ENCODE measurements at regions not wholly inside any gene's neighbourhood (a gene's known extent, or its start where the extent isn't known, plus 50 kb on each side); places are given as distances from the start of the nearest gene placed in this dataset.

DNA sequence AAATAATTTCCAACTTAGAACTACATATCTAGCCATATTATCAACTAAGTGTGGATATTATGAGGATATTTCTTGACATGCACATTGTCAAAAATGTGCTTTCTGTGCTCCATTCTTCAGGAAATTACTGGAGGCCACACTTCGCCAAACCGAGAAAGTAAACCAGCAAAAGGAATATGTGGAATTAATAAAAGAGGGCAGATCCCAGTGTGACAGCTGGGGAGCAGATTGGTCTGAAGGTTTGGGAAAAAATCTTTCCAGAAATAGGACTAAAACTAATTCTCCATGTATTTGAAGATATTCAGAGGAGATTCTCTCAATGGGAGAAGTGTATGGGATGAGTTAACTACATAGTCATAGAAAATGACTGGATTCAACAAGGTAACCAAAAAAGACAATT lies 546.9 kb upstream of the API5 start:
- Histone ChIP-seq H3K36me3 (ENCODE audit: control insufficient read depth, low read length) (no peaks in the 10 kb centered on the region), H3K27me3 (ENCODE audit: control insufficient read depth, low read length) (no peaks in the 10 kb centered on the region), H3K4me2 (ENCODE audit: low read length) (no peak overlapping the region), H3K79me2 (ENCODE audit: control insufficient read depth, low read length) (no peaks in the 10 kb centered on the region), H3K9me3 (ENCODE audit: control insufficient read depth, insufficient read depth, low read length) (no peaks in the 10 kb centered on the region), H4K20me1 (ENCODE audit: control insufficient read depth, insufficient read depth, low read depth, low read length) (no peaks in the 10 kb centered on the region), H3F3A (ENCODE audit: control insufficient read depth, insufficient read depth) (no peaks in the 10 kb centered on the region), H3K4me3 (ENCODE audit: low read length) (no peak overlapping the region), H3K27ac (ENCODE audit: low read depth, low read length) (no peak overlapping the region), H3K9me2 (replicated peaks; ENCODE audit: control insufficient read depth, low read length) (no peaks in the 10 kb centered on the region), H3K4me1 (ENCODE audit: control insufficient read depth, low read length) (no peaks in the 10 kb centered on the region)
- TF ChIP-seq, protein P1, sequence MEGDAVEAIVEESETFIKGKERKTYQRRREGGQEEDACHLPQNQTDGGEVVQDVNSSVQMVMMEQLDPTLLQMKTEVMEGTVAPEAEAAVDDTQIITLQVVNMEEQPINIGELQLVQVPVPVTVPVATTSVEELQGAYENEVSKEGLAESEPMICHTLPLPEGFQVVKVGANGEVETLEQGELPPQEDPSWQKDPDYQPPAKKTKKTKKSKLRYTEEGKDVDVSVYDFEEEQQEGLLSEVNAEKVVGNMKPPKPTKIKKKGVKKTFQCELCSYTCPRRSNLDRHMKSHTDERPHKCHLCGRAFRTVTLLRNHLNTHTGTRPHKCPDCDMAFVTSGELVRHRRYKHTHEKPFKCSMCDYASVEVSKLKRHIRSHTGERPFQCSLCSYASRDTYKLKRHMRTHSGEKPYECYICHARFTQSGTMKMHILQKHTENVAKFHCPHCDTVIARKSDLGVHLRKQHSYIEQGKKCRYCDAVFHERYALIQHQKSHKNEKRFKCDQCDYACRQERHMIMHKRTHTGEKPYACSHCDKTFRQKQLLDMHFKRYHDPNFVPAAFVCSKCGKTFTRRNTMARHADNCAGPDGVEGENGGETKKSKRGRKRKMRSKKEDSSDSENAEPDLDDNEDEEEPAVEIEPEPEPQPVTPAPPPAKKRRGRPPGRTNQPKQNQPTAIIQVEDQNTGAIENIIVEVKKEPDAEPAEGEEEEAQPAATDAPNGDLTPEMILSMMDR (IDR thresholded peaks at IDR 0.05; ENCODE audit: low read depth, low read length, poor library complexity, severe bottlenecking): no peak
- TF ChIP-seq EZH2phosphoT487 (IDR thresholded peaks at IDR 0.05; ENCODE audit: borderline replicate concordance, low read length): no peak

DNA sequence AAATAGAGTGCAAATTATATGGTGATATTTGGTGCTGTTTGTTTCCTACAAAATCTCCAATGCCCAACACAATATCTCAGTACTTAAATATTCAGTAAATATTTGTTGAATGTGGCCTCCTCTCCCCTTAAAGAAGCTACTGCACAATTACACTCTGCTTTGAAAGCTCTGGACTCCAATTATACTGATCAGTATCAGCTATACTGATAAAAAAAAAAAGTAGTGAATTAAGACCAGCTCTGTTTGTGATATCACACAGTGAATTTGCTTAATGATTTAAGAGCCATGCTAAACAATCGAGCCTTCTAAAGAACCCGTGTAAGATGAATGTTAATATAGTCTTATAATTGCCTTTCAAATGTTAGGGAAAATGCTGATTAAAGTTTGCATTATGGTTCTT lies 543.2 kb upstream of the API5 start:
- H3K27ac ChIP-seq (ENCODE audit: low read depth, low read length): no peak overlapping the region
- H3K4me2 ChIP-seq (ENCODE audit: low read length): no peak overlapping the region
- no peaks in the 10 kb centered on the region for H3K27me3 ChIP-seq (ENCODE audit: control insufficient read depth, low read length)
- no peak for TF ChIP-seq EZH2phosphoT487 (IDR thresholded peaks at IDR 0.05; ENCODE audit: borderline replicate concordance, low read length)
- TF ChIP-seq, protein P1 (IDR thresholded peaks at IDR 0.05; ENCODE audit: low read depth, low read length, poor library complexity, severe bottlenecking): no peak
- H3K36me3 ChIP-seq (ENCODE audit: control insufficient read depth, low read length): no peaks in the 10 kb centered on the region
- no peaks in the 10 kb centered on the region for H4K20me1 ChIP-seq (ENCODE audit: control insufficient read depth, insufficient read depth, low read depth, low read length)
- no peaks in the 10 kb centered on the region for H3K4me1 ChIP-seq (ENCODE audit: control insufficient read depth, low read length)
- H3F3A ChIP-seq (ENCODE audit: control insufficient read depth, insufficient read depth): no peaks in the 10 kb centered on the region
- no peaks in the 10 kb centered on the region for H3K9me2 ChIP-seq (replicated peaks; ENCODE audit: control insufficient read depth, low read length)
- H3K4me3 ChIP-seq (ENCODE audit: low read length): no peak overlapping the region
- H3K79me2 ChIP-seq (ENCODE audit: control insufficient read depth, low read length): no peaks in the 10 kb centered on the region
- H3K9me3 ChIP-seq (ENCODE audit: control insufficient read depth, insufficient read depth, low read length): no peaks in the 10 kb centered on the region

DNA sequence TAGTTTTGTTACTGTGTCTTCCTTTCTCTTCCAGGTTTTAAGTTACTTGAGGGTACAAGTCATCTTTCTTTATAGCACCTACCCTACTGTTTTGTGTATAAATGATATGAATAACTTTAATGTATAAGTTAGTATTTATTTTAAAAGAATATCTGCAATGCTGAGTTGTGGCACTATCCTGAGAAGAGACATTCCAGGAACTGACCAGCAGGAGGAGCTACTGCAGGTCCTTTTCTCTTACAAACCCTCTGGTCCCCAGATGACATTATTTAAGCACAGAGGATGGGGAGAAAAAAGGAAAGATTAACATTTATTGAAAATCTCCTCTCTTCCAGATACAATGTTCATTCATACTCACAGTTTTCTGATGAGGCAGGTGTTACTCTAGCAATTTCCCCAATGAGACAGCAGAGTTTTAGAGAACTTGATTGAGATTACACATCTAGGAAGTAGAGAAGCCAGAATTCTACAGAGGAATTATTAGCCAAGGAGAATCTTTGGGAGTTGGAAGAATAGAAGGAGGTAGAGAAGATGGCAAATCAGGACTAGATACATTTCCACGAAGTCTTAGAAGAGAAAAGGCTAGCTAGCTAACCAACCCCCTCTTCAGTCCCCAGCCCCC lies 541.2 kb upstream of the API5 start:
- H3K4me2 ChIP-seq (ENCODE audit: low read length): no peak overlapping the region
- no peak overlapping the region for H3K27ac ChIP-seq (ENCODE audit: low read depth, low read length)
- H4K20me1 ChIP-seq (ENCODE audit: control insufficient read depth, insufficient read depth, low read depth, low read length): no peaks in the 10 kb centered on the region
- H3K36me3 ChIP-seq (ENCODE audit: control insufficient read depth, low read length): no peaks in the 10 kb centered on the region
- H3K27me3 ChIP-seq (ENCODE audit: control insufficient read depth, low read length): no peaks in the 10 kb centered on the region
- no peaks in the 10 kb centered on the region for H3K79me2 ChIP-seq (ENCODE audit: control insufficient read depth, low read length)
- H3K4me3 ChIP-seq (ENCODE audit: low read length): no peak overlapping the region
- H3K9me2 ChIP-seq (replicated peaks; ENCODE audit: control insufficient read depth, low read length): no peaks in the 10 kb centered on the region
- H3F3A ChIP-seq (ENCODE audit: control insufficient read depth, insufficient read depth): no peaks in the 10 kb centered on the region
- no peaks in the 10 kb centered on the region for H3K9me3 ChIP-seq (ENCODE audit: control insufficient read depth, insufficient read depth, low read length)
- no peak for TF ChIP-seq EZH2phosphoT487 (IDR thresholded peaks at IDR 0.05; ENCODE audit: borderline replicate concordance, low read length)
- TF ChIP-seq, protein P1 (IDR thresholded peaks at IDR 0.05; ENCODE audit: low read depth, low read length, poor library complexity, severe bottlenecking): peak; percentile 65
- H3K4me1 ChIP-seq (ENCODE audit: control insufficient read depth, low read length): no peaks in the 10 kb centered on the region

All from DOHH2 (cell line).